ENCODE measurements at regions not wholly inside any gene's neighbourhood (a gene's known extent, or its start where the extent isn't known, plus 50 kb on each side); places are given as distances from the start of the nearest gene placed in this dataset.
A peak's percentile ranks its signal among the peaks of the same experiment; 100 is the strongest.

DNA sequence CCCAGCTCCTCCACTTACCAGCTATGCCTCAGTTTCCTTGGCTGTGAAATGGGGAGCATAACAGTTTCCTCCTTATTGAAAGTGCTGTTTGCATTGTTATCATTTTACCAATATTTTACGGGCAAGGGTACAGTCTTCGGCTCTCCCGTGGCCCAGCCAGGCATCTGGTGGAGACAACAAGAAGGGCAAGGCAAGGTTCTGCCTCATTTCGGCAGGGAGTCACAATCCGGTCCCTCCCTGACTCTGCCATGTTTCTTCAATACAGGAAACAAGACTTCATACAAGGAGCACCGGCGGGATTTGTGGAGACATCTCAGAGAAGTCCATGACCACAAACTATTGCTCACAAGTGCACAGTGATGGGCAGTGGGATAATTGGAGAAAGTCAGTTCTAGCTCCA is 174.0 kb downstream of the FGF18 start:
- Mint-ChIP-seq H3K4me3 (no peak overlapping the region), H3K36me3 (peaks cover 0 to 7% of the 10 kb centered on the region in 2 donors), H3K27me3 (peaks cover 0 to 4% (median 4%) of the 10 kb centered on the region in 3 donors), H3K9me3 (peaks cover 2 to 12% (median 5%) of the 10 kb centered on the region in 7 donors), H3K27ac (no peak overlapping the region), H3K4me1 (no peaks in the 10 kb centered on the region)
- DNase-seq (no peak), ATAC-seq (ENCODE audit: low read depth in 2 of 2) (no peak)

DNA sequence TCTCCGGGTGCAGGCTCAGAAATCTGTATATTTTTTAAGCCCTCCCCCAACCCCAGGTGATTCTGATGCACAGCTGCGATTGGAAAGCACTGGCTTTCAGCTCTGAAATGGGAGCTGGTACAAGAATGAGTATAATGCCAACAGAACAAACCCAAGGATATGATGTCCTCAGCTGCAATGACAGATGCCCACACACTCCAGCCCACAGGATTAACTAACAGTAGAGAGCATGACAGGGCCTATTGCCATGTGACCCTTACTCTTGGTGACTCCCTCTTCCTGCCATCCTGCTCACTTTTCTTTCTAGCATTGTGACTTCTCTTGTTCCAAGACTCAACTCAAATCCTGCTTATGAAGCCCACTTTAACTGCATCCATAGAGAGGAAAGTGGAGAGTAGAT is 174.5 kb downstream of the FGF18 start:
- H3K4me1 Mint-ChIP-seq, result no peaks in the 10 kb centered on the region
- no peak overlapping the region for H3K27ac Mint-ChIP-seq
- peaks cover 0 to 10% (median 10%) of the 10 kb centered on the region in 3 donors for H3K27me3 Mint-ChIP-seq
- H3K9me3 Mint-ChIP-seq, result peaks cover 2 to 12% (median 7%) of the 10 kb centered on the region in 7 donors
- no peak overlapping the region for H3K4me3 Mint-ChIP-seq
- DNase-seq, result no peak
- ATAC-seq (ENCODE audit: low read depth in 2 of 2), result no peak
- H3K36me3 Mint-ChIP-seq, result peaks cover 0 to 7% of the 10 kb centered on the region in 2 donors

DNA sequence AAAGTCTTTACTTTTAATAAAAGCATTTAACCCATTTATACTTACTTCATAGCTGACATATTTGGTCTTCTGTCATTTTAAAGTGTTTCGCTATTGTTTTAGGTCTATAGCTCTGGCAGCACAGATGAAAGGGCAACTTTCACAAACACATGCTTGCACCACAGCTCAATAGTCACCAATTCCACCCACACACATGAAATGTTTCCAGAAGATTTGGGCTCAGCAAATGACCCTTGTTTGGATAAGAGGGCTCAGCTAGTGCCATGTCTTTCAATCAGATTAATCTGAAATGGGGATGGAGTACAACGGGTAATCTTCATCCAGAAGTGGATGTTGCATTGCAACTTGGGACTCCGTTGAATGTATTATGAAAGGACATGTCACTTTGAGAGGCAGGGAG is 176.0 kb downstream of the FGF18 start:
- DNase-seq (no peak), ATAC-seq (ENCODE audit: low read depth in 2 of 2) (no peak)
- no peak overlapping the region for H3K27ac Mint-ChIP-seq
- peaks cover 2 to 12% (median 7%) of the 10 kb centered on the region in 7 donors for H3K9me3 Mint-ChIP-seq
- H3K4me1 Mint-ChIP-seq, result no peaks in the 10 kb centered on the region
- no peak overlapping the region for H3K4me3 Mint-ChIP-seq
- peaks cover 0 to 7% of the 10 kb centered on the region in 2 donors for H3K36me3 Mint-ChIP-seq
- peaks cover 0 to 18% (median 10%) of the 10 kb centered on the region in 3 donors for H3K27me3 Mint-ChIP-seq

DNA sequence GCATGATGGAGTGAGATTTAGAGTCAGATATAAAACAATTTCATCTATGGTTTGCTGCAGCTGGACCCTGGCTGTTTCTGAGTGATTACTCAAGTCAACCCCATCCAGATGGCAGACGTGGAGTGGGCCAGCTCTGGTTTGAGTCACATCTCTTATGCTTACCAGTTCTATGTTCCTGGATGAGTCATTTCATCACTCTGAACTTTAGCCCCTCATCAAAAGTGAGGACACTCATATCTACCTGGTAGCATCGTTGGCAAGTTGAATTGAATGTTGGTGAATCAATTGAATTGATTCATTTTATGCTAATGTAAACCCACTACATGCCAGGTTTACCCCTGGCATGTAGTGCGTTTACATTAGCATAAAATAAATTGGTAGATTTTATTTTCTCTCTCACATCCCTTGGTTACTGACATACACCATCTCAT is 176.4 kb downstream of the FGF18 start:
- peaks cover 0 to 23% (median 10%) of the 10 kb centered on the region in 3 donors for H3K27me3 Mint-ChIP-seq

DNA sequence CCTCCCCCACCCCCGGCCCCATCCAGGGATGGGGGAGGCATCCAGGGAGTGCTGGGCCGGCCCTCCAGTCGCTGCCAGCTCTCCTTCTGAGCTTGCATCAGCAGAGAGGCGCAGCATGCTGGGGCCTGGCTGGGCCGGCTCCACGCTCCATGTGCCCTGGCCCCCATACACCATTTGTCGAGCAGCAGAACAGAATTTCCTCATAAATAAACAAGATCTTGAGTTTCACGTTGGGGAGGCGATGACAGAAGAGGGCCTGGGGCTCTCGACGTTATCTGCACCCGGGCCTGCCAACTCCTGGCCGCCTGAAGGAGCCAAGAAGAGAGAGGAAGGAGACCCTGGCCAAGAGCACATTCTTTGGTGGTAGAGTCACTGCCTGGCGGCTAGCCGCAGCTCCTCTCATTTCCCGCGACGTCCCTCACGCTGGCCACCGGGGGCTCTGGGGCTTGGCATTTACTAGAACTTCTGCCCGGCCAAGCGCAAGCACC is 177.0 kb downstream of the FGF18 start:
- Mint-ChIP-seq H3K36me3 (peaks cover 0 to 7% of the 10 kb centered on the region in 2 donors), H3K9me3 (peaks cover 2 to 12% (median 7%) of the 10 kb centered on the region in 7 donors), H3K27me3 (peaks cover 0 to 24% (median 10%) of the 10 kb centered on the region in 3 donors), H3K4me1 (peaks cover 0 to 7% (median 5%) of the 10 kb centered on the region in 3 donors), H3K4me3 (no peak overlapping the region), H3K27ac (no peak overlapping the region)
- DNase-seq, result no peak
- no peak for ATAC-seq (ENCODE audit: low read depth in 2 of 2)

More for the DNA sequence above, 176.4 kb downstream of the FGF18 start:
- ATAC-seq (ENCODE audit: low read depth in 2 of 2) (no peak), DNase-seq (no peak)
- H3K4me1 Mint-ChIP-seq, result peaks cover 0 to 3% (median 3%) of the 10 kb centered on the region in 3 donors
- no peak overlapping the region for H3K4me3 Mint-ChIP-seq
- H3K27ac Mint-ChIP-seq, result no peak overlapping the region
- H3K36me3 Mint-ChIP-seq, result peaks cover 0 to 7% of the 10 kb centered on the region in 2 donors
- H3K9me3 Mint-ChIP-seq, result peaks cover 2 to 12% (median 7%) of the 10 kb centered on the region in 7 donors

DNA sequence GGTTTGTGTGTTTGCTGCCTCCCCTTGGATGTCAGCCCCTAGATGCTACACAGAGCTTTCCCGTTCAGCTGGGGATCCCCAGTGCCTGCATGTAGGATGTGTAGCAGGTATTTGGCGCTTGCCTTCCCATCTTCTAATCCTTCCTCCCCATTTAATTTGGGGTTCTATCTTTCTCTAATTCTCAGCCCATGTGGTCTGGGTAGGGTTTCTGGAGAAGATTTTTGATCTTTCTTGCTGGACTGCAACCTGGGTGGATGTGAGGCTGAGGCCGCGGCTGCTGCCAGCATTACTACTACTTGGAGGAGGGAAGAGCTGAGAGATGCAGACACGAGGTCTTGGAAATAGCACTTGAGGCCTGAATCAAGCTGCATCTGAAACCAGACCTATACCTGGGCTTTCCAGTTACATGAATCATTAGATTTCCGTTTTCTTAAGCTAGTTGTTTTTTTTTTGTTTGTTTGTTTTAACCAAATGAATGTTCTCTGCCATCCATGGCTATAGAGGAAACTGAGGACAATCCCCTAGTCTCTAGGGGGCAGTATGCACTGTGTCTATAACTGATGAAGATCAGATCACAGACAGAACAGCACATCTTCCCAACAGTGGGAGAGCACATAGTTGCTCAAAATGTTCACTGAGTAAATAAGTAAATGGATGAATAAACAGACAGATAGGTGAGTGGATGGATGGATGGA is 178.6 kb downstream of the FGF18 start:
- H3K27ac Mint-ChIP-seq, result no peak overlapping the region
- H3K4me3 Mint-ChIP-seq, result no peak overlapping the region
- peaks cover 5 to 24% (median 10%) of the 10 kb centered on the region in 3 donors for H3K27me3 Mint-ChIP-seq
- H3K4me1 Mint-ChIP-seq, result peaks cover 0 to 7% (median 5%) of the 10 kb centered on the region in 3 donors
- H3K9me3 Mint-ChIP-seq, result peaks cover 2 to 12% (median 7%) of the 10 kb centered on the region in 7 donors
- DNase-seq, result no peak
- ATAC-seq (ENCODE audit: low read depth in 2 of 2), result no peak
- peaks cover 0 to 7% of the 10 kb centered on the region in 2 donors for H3K36me3 Mint-ChIP-seq

DNA sequence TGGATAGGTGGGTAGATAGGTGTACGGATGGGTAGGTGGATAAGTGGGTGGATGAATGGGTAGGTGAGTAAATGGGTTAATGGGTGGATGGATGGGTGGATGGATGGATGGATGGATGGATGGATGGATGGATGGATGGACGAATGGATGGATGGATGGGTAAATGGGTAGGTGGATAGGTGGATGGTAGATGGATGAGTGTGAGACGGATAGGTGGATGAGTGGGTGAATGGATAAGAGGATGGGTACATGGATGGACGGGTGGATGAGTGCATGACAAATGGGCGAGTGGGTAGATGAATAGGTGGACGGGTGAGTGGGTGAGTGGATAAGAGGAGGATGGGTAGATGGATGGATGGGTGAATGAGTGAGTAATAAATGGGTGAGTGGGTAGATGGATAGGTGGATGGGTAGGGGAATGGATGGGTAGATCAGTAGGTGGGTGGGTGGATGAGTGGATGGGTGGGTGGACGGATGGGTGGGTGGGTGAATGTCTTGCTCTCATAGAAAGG is 179.2 kb downstream of the FGF18 start:
- Mint-ChIP-seq H3K4me1 (peaks cover 0 to 7% (median 5%) of the 10 kb centered on the region in 3 donors), H3K36me3 (peaks cover 0 to 7% of the 10 kb centered on the region in 2 donors), H3K27ac (no peak overlapping the region), H3K4me3 (no peak overlapping the region), H3K9me3 (peaks cover 2 to 12% (median 7%) of the 10 kb centered on the region in 7 donors), H3K27me3 (peaks cover 5 to 24% (median 10%) of the 10 kb centered on the region in 3 donors)
- ATAC-seq (ENCODE audit: low read depth in 2 of 2) (no peak), DNase-seq (no peak)

DNA sequence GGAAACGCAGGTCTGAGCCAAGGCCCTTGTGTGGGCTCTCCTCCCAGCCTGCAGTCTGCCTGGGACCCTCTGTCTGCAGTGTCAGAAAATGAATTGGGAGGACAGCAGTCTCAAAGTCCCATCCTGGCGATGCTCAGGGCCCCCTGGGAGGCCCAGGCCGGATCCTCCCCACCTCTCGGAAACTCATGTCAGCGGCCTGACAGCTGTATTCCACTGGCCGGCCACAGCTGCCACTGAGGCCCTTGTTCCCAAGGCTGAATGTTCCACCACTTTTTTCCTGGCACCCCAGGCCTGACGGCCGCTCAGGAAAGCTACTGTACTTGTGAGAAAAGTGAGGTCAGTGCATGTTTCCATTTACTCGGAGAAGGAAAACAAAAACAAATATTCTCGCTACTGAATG is 180.0 kb downstream of the FGF18 start:
- DNase-seq, result no peak
- Mint-ChIP-seq H3K9me3 (peaks cover 2 to 12% (median 7%) of the 10 kb centered on the region in 7 donors), H3K4me1 (peaks cover 0 to 7% (median 5%) of the 10 kb centered on the region in 3 donors), H3K36me3 (peaks cover 0 to 7% of the 10 kb centered on the region in 2 donors), H3K27ac (peak overlapping the region in 1 of 6 donors; percentile 19), H3K4me3 (no peak overlapping the region), H3K27me3 (peaks cover 5 to 24% (median 10%) of the 10 kb centered on the region in 3 donors)
- ATAC-seq (ENCODE audit: low read depth in 2 of 2), result no peak

DNA sequence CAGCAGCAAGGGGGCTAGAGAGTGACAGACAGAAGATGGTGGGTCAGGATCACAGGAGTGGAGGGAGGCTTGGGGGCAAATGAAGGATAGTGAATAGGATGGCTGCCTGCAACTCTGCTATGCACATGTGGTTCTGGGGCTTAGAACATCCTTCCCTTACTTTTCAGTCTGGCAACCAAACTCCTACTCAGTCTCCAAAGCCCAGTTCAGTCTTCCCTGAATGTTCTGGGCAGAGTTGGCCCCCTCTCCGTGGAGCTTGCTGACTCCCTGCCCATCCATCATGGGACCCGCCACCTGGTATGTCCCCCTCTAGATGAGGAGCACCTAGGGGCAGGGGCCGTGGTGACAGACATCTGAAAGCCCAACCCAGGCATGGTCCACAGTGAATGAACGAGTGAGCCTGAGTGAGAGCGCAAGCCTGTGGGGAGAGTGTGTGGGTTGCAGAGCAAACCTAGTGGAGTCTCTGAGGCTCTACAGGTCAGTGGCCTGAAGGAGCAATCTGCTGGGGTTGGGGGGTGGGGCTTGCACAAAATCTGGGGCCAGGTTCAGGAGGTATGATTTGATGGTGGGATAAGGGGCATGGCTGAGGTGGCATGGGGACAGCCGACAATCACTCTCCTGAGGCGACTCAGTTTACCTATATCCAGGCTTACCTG is 180.6 kb downstream of the FGF18 start:
- Mint-ChIP-seq H3K4me3 (no peak overlapping the region), H3K36me3 (peaks cover 0 to 7% of the 10 kb centered on the region in 2 donors), H3K9me3 (peaks cover 2 to 12% (median 9%) of the 10 kb centered on the region in 7 donors), H3K27ac (no peak overlapping the region), H3K4me1 (peaks cover 0 to 7% (median 5%) of the 10 kb centered on the region in 3 donors), H3K27me3 (peaks cover 5 to 24% (median 10%) of the 10 kb centered on the region in 3 donors)
- DNase-seq (no peak), ATAC-seq (ENCODE audit: low read depth in 2 of 2) (no peak)

DNA sequence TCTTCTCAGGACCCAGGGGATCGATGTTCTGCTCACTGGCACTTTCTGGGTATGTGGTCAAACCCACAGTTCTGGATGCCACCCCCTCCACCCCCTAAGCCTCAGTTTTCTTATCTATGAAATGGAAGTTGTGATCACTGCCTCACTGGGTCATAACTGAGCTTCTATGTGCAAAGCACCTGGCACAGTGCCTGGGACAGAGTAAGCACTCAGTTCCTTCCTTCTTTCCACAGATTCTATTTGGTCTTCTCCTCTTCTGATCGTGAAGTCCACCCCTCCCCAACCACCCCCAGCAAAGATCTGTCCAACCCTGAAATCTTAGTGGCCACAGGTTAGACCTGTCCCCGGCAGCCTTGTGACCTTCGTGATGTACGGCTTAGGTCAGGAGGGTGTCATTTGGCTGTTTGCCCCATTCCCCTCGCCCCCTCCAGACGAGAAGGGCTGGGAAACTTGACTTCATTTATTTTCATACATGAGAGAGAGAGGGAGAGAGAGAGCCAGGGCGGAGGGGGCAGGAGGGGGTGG is 181.4 kb downstream of the FGF18 start:
- peaks cover 0 to 7% of the 10 kb centered on the region in 2 donors for H3K36me3 Mint-ChIP-seq
- H3K27ac Mint-ChIP-seq, result peak overlapping the region in 1 of 6 donors; percentile 5
- DNase-seq (no peak), ATAC-seq (ENCODE audit: low read depth in 2 of 2) (no peak)
- peaks cover 0 to 7% (median 5%) of the 10 kb centered on the region in 3 donors for H3K4me1 Mint-ChIP-seq
- H3K4me3 Mint-ChIP-seq, result no peak overlapping the region
- H3K9me3 Mint-ChIP-seq, result peaks cover 2 to 13% (median 9%) of the 10 kb centered on the region in 7 donors
- peaks cover 5 to 24% (median 10%) of the 10 kb centered on the region in 3 donors for H3K27me3 Mint-ChIP-seq

DNA sequence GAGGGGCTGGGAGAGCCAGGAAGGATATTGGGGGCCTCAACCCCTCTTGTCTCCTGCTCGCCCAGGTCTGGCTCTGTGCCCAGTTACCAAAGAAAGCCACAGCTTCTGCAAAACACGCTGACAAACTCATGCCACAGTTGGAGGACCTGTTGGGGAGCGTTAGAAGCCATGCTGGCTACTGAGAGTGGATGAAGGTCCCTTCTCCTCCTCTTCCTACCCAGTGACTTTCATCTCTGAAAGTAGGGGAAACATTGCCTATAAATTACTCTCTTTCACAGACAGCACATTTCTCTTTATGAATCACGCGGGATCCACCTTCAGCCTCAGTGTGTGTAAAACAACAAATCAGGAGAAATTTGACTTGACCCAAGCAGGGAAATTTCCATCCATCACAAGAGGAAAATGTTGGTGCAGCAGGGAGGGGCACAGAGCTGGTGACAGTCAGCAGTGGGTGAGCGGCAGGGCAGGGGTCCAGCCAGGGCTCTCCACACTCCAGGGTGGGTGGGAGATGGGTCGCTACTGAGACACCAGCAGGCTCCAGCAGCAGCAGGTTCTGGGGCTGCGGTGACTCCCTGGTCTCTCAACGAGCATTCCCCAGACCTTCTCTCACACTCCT is 181.9 kb downstream of the FGF18 start:
- peaks cover 2 to 18% (median 10%) of the 10 kb centered on the region in 7 donors for H3K9me3 Mint-ChIP-seq
- ATAC-seq (ENCODE audit: low read depth in 2 of 2) (no peak), DNase-seq (no peak)
- no peak overlapping the region for H3K4me3 Mint-ChIP-seq
- H3K27me3 Mint-ChIP-seq, result peaks cover 5 to 27% (median 10%) of the 10 kb centered on the region in 3 donors
- H3K27ac Mint-ChIP-seq, result no peak overlapping the region
- peaks cover 3 to 9% of the 10 kb centered on the region in 2 donors for H3K36me3 Mint-ChIP-seq
- H3K4me1 Mint-ChIP-seq, result peaks cover 0 to 7% (median 5%) of the 10 kb centered on the region in 3 donors

DNA sequence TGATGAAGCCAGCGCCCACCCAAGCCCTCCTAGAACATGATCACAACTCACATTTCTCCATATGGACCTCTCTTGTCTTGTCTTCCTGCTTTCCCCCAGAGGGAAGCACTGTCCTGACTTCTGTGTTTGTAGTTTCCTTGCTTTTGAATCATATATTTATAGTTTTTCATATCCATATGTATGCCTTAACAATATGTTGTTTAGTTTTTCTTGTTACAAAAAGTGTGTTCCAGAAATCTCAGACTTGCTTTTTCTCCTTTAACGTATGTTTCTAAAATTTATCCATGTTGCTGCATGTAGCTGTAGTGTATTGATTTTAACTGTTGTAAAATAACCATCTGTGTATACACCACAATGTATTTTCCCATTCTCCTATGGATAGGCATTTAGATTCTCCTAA is 182.0 kb upstream of the SMIM23 start:
- ATAC-seq (ENCODE audit: low read depth in 2 of 2) (no peak), DNase-seq (no peak)
- Mint-ChIP-seq H3K9me3 (peaks cover 3 to 26% (median 16%) of the 10 kb centered on the region in 7 donors), H3K27ac (no peak overlapping the region), H3K27me3 (peaks cover 4 to 26% (median 5%) of the 10 kb centered on the region in 3 donors), H3K4me1 (peaks cover 0 to 7% (median 5%) of the 10 kb centered on the region in 3 donors), H3K36me3 (peaks cover 5 to 12% of the 10 kb centered on the region in 2 donors), H3K4me3 (no peak overlapping the region)

DNA sequence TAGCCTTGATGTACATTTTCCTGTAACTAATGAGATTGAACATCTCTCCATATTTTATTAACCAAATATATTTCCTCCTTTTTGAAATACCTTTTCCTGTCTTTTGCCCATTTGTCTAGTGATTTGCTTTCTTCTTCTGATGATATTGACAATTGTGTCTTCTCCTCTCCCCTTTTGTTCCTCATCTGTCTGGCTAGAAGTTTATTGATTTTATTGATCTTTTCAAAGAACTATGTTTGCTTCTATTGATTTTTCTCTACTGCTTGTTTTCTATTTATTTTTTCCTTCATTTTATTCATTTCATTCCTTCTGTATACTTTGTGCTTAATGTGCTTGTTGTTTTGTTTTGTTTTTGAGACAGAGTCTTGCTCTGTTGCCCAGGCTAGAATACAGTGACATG is 181.4 kb upstream of the SMIM23 start:
- Mint-ChIP-seq H3K4me3 (no peak overlapping the region), H3K9me3 (peaks cover 5 to 26% (median 19%) of the 10 kb centered on the region in 7 donors), H3K27ac (no peak overlapping the region), H3K36me3 (peaks cover 5 to 12% of the 10 kb centered on the region in 2 donors), H3K4me1 (peaks cover 0 to 7% (median 5%) of the 10 kb centered on the region in 3 donors), H3K27me3 (peaks cover 5 to 28% (median 6%) of the 10 kb centered on the region in 3 donors)
- DNase-seq (no peak), ATAC-seq (ENCODE audit: low read depth in 2 of 2) (no peak)
